ENCODE measurements at regions not wholly inside any gene's neighbourhood (a gene's known extent, or its start where the extent isn't known, plus 50 kb on each side); places are given as distances from the start of the nearest gene placed in this dataset.

- TF ChIP-seq ZNF562 (CRISPR knock-in tag; IDR thresholded peaks at IDR 0.05; ENCODE audit: borderline replicate concordance) (no peak), ZNF512 (CRISPR knock-in tag; IDR thresholded peaks at IDR 0.05) (no peak), HNRNPL (IDR thresholded peaks at IDR 0.05; ENCODE audit: low read depth, low read length) (no peak), TFDP2 (CRISPR knock-in tag; IDR thresholded peaks at IDR 0.05) (no peak; the same call in 1 of the 2 replicates), THRA (CRISPR knock-in tag; IDR thresholded peaks at IDR 0.05; ENCODE audit: borderline replicate concordance) (no peak), PRPF4 (IDR thresholded peaks at IDR 0.05; ENCODE audit: low read depth, low read length, poor library complexity, severe bottlenecking) (no peak), BCL6 (CRISPR knock-in tag; IDR thresholded peaks at IDR 0.05) (peak; percentile 39; the same call in 1 of the 2 replicates), IRF2 (CRISPR knock-in tag; IDR thresholded peaks at IDR 0.05) (peak; percentile 65; the same call in 1 of the 2 replicates), XBP1 (CRISPR knock-in tag; IDR thresholded peaks at IDR 0.05) (no peak), SMARCE1 (IDR thresholded peaks at IDR 0.05; ENCODE audit: borderline replicate concordance) (no peak), ZSCAN9 (CRISPR knock-in tag; IDR thresholded peaks at IDR 0.05; ENCODE audit: borderline replicate concordance) (no peak), ZNF350 (CRISPR knock-in tag; IDR thresholded peaks at IDR 0.05; ENCODE audit: borderline replicate concordance, low read depth) (peak; percentile 71; the same call in 1 of the 2 replicates), PTBP1 (IDR thresholded peaks at IDR 0.05; ENCODE audit: low read depth, low read length, poor library complexity, severe bottlenecking) (no peak), TGIF2 (CRISPR knock-in tag; IDR thresholded peaks at IDR 0.05) (no peak), THAP7 (CRISPR knock-in tag; IDR thresholded peaks at IDR 0.05) (no peak), HNRNPK (IDR thresholded peaks at IDR 0.05; ENCODE audit: low read depth, low read length, poor library complexity, severe bottlenecking) (no peak)
- TF ChIP-seq, protein P1, sequence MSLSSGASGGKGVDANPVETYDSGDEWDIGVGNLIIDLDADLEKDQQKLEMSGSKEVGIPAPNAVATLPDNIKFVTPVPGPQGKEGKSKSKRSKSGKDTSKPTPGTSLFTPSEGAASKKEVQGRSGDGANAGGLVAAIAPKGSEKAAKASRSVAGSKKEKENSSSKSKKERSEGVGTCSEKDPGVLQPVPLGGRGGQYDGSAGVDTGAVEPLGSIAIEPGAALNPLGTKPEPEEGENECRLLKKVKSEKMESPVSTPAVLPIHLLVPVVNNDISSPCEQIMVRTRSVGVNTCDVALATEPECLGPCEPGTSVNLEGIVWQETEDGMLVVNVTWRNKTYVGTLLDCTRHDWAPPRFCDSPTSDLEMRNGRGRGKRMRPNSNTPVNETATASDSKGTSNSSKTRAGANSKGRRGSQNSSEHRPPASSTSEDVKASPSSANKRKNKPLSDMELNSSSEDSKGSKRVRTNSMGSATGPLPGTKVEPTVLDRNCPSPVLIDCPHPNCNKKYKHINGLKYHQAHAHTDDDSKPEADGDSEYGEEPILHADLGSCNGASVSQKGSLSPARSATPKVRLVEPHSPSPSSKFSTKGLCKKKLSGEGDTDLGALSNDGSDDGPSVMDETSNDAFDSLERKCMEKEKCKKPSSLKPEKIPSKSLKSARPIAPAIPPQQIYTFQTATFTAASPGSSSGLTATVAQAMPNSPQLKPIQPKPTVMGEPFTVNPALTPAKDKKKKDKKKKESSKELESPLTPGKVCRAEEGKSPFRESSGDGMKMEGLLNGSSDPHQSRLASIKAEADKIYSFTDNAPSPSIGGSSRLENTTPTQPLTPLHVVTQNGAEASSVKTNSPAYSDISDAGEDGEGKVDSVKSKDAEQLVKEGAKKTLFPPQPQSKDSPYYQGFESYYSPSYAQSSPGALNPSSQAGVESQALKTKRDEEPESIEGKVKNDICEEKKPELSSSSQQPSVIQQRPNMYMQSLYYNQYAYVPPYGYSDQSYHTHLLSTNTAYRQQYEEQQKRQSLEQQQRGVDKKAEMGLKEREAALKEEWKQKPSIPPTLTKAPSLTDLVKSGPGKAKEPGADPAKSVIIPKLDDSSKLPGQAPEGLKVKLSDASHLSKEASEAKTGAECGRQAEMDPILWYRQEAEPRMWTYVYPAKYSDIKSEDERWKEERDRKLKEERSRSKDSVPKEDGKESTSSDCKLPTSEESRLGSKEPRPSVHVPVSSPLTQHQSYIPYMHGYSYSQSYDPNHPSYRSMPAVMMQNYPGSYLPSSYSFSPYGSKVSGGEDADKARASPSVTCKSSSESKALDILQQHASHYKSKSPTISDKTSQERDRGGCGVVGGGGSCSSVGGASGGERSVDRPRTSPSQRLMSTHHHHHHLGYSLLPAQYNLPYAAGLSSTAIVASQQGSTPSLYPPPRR (CRISPR knock-in tag; IDR thresholded peaks at IDR 0.05; ENCODE audit: borderline replicate concordance) = peak; percentile 67; the same call in 1 of the 2 replicates
- TF ChIP-seq, protein P2, sequence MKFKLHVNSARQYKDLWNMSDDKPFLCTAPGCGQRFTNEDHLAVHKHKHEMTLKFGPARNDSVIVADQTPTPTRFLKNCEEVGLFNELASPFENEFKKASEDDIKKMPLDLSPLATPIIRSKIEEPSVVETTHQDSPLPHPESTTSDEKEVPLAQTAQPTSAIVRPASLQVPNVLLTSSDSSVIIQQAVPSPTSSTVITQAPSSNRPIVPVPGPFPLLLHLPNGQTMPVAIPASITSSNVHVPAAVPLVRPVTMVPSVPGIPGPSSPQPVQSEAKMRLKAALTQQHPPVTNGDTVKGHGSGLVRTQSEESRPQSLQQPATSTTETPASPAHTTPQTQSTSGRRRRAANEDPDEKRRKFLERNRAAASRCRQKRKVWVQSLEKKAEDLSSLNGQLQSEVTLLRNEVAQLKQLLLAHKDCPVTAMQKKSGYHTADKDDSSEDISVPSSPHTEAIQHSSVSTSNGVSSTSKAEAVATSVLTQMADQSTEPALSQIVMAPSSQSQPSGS (CRISPR knock-in tag; IDR thresholded peaks at IDR 0.05) = no peak
Observed at GRCh38 chr1:8241417-8242014, 76.4 kb upstream of the SLC45A1 start (continued).
